OCI-LY7 (cell line): ENCODE measurements at regions not wholly inside any gene's neighbourhood (a gene's known extent, or its start where the extent isn't known, plus 50 kb on each side); places are given as distances from the start of the nearest gene placed in this dataset.
"Not testable (repeated sequence)": the region's sequence is repeated elsewhere in the genome, so short reads cannot be mapped to it uniquely, and the experiment has no call there.

Experiments used
- BruUV-seq: library from RNA; stranded (reverse); fragments of 400-500 nt; replicated peaks from 2 replicates; lab custom pipeline; 2021; lab: Mats Ljungman, UMichigan
- CTCF ChIA-PET: fragments of 300-600 bp; sonication (Branson Sonifier 250); formaldehyde crosslinking; loops from one replicate; lab custom pipeline; 2022; ENCODE audit warnings: antibody characterized with exemption; ENCODE audit not compliant: unreplicated experiment; lab: Charles Lee
- POLR2A ChIA-PET: fragments of 300-600 bp; sonication (Branson Sonifier 250); formaldehyde crosslinking; loops from one replicate; lab custom pipeline; 2022; ENCODE audit warnings: antibody characterized with exemption; lab: Charles Lee
- DNase-seq: peaks from one replicate; pipeline ENCODE4 v3.0.0-alpha.2; 2015; ENCODE audit warnings: low spot score
- H2AFZ ChIP-seq: fragments of 200-600 bp; sonication (generic), shearing (Covaris generic); 2 replicates; pipeline ENCODE4 v1.6.1; 2014; ENCODE audit warnings: mild to moderate bottlenecking, antibody characterized with exemption, low read length, moderate library complexity
- H3K27ac ChIP-seq: fragments of 200-600 bp; sonication (generic); 2 replicates; pipeline ENCODE4 v1.5.1; 2014; ENCODE audit warnings: mixed run types, low read depth, mild to moderate bottlenecking, moderate library complexity, low read length, inconsistent platforms; ENCODE audit not compliant: poor library complexity, severe bottlenecking
- H3K36me3 ChIP-seq: fragments of 200-600 bp; sonication (generic); 2 replicates; pipeline ENCODE4 v1.6.1; 2014; ENCODE audit warnings: mild to moderate bottlenecking, antibody characterized with exemption, low read length, moderate library complexity, mixed read lengths; ENCODE audit not compliant: insufficient read depth
- H3K4me1 ChIP-seq: fragments of 200-600 bp; sonication (generic); 2 replicates; pipeline ENCODE4 v1.5.1; 2014; ENCODE audit warnings: mild to moderate bottlenecking, low read length; ENCODE audit not compliant: insufficient read depth, poor library complexity, severe bottlenecking
- H3K4me2 ChIP-seq: fragments of 200-600 bp; sonication (generic); 2 replicates; pipeline ENCODE4 v1.6.1; 2014; ENCODE audit warnings: mild to moderate bottlenecking, low read length
- H3K4me3 ChIP-seq: fragments of 200-600 bp; sonication (generic); 2 replicates; pipeline ENCODE4 v1.5.1; 2014; ENCODE audit warnings: mild to moderate bottlenecking, low read depth, low read length; ENCODE audit not compliant: poor library complexity, severe bottlenecking
- H3K79me2 ChIP-seq: fragments of 200-600 bp; sonication (generic); 2 replicates; pipeline ENCODE4 v1.6.1; 2016; ENCODE audit warnings: low read depth, mild to moderate bottlenecking, low read length, moderate library complexity, mixed read lengths; ENCODE audit not compliant: insufficient read depth
- H3K9me2 ChIP-seq: fragments of 200-600 bp; sonication (generic); 2 replicates; pipeline ENCODE4 v1.6.1; 2016; ENCODE audit warnings: mild to moderate bottlenecking, low read length, mixed read lengths; ENCODE audit not compliant: insufficient read depth
- H3K9me3 ChIP-seq: fragments of 200-600 bp; sonication (generic); 2 replicates; pipeline ENCODE4 v1.6.1; 2014; ENCODE audit warnings: mild to moderate bottlenecking, mixed run types, low read length, mixed read lengths
- H4K20me1 ChIP-seq: fragments of 200-600 bp; sonication (generic); 2 replicates; pipeline ENCODE4 v1.6.1; 2014; ENCODE audit warnings: mild to moderate bottlenecking, antibody characterized with exemption, low read length, moderate library complexity, mixed read lengths; ENCODE audit not compliant: insufficient read depth
- intact Hi-C: fragments of 100-400 bp; cut with micrococcal nuclease; formaldehyde crosslinking; loops from one replicate; pipeline ENCODE4 v1.10.0; 2022; ENCODE audit not compliant: unreplicated experiment

DNA sequence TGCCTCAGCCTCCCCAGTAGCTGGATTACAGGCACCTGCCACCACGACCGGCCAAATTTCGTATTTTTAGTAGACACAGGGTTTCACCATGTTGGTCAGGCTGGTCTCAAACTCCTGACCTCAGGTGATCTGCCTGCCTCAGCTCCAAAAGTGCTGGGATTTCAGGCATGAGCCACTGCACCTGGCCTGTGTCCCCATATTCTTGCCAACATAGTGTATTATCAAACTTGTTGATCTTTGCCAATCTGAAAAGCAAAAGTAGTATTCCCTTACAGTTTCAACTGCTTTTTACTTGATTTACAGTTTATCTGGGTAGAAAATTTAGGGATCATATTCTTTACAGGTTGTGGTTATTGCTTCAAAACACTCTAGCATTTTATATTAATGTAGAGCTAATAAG, 524.9 kb downstream of the TTLL7 start:
- H3K4me3 ChIP-seq, BruUV-seq, DNase-seq, H3K79me2 ChIP-seq, intact Hi-C loops, H4K20me1 ChIP-seq, H3K4me1 ChIP-seq, H2AFZ ChIP-seq, H3K36me3 ChIP-seq, POLR2A ChIA-PET, H3K27ac ChIP-seq, H3K9me2 ChIP-seq, H3K4me2 ChIP-seq, CTCF ChIA-PET, H3K9me3 ChIP-seq: not testable (repeated sequence)

DNA sequence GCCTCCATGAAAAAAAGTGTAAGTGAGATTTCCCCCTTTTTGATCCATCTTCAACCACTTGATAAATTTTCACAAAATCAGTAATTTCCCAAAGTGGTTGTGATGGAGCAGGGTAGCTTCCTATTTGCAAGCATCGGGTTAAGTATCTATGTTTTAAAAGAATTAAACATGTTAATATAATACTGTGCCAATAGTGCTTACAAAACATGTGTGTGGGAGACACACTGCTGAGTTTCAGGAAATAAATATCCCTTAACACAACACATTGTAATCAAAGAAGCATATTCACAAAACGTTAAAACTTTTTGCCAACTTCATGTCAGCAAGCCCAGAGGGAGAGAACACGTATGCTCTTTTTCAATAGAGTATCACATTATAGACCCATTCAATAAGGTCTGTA, 526.9 kb downstream of the TTLL7 start:
- H3K27ac ChIP-seq, H3K4me3 ChIP-seq, POLR2A ChIA-PET, H4K20me1 ChIP-seq, H3K79me2 ChIP-seq, H3K4me2 ChIP-seq, H3K4me1 ChIP-seq, CTCF ChIA-PET, H2AFZ ChIP-seq, H3K36me3 ChIP-seq, DNase-seq, H3K9me2 ChIP-seq, BruUV-seq, H3K9me3 ChIP-seq, intact Hi-C loops: not testable (repeated sequence)

DNA sequence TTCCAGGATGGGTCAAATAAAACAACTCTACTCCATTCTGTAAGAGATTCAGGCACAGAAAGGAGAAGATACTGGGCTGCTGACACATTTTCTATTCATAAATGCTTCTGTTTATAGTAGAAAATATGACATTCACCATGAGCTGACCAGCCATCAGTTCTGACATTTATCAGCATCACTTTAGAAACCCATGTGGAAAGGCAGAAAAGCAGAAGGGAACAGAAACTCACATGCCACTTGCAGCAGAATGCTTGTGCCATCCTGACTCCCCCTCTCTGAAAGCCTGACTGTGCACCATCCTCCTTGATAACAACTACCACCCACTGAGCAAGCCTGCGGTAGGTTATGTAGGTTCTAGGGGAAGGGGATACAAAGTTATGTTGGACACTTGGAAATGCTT, 527.7 kb downstream of the TTLL7 start:
- H4K20me1 ChIP-seq, H3K36me3 ChIP-seq, intact Hi-C loops, CTCF ChIA-PET, H3K4me2 ChIP-seq, H2AFZ ChIP-seq, H3K4me1 ChIP-seq, DNase-seq, H3K4me3 ChIP-seq, H3K9me2 ChIP-seq, POLR2A ChIA-PET, BruUV-seq, H3K27ac ChIP-seq, H3K9me3 ChIP-seq, H3K79me2 ChIP-seq: not testable (repeated sequence)

DNA sequence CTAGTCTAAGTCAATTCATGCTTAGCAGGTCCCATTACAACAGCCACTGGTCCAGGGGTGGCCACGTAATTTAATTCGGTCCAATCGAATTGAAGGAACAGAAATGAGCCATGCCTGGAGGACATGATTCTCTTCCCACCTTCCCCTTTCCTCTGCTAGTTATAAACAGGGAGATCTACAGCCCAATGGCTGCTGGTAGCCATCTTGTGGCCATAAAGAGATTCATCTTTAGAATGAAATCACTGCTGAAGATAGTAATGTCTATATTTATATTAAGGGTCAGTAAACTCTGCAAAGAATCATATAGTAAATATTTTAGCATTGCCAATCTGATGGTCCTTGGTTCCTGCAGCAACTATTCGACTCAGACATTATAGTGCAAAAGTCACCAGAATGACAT, 530.6 kb downstream of the TTLL7 start:
- not testable (repeated sequence) for BruUV-seq
- POLR2A ChIA-PET, result interaction anchor here (0.7 kb wide), 1 partner anchor 546 kb away, joined by 3 read pairs; no protein-coding TSS in a partner anchor

DNA sequence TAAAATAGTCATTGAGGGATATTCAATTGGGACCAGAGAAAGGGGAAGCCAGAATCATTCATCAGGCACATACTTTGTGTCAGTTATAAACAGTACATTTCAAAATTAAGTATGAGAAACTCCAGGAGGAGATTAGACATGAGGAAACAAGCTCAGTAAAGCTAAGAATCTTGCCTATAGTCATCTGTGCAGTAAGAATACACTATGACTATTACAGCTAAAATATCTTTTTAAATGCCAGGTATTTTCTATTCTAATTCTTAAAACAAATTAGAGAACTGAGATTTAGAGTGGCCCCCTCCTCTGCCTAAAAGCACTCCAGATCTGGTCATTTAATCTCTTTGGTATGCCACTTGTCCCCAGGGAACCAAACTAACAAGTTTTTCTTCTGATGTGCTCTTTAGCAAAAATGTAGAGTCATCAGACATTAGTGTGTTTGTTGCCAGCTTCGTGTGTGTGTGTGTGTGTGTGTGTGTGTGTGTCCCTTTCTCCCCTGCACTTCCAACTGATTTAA, 541.1 kb downstream of the TTLL7 start:
- H3K9me3 ChIP-seq, H3K36me3 ChIP-seq, intact Hi-C loops, H3K79me2 ChIP-seq, H4K20me1 ChIP-seq, DNase-seq, H2AFZ ChIP-seq, POLR2A ChIA-PET, H3K4me3 ChIP-seq, H3K9me2 ChIP-seq, CTCF ChIA-PET, BruUV-seq, H3K27ac ChIP-seq, H3K4me1 ChIP-seq, H3K4me2 ChIP-seq: not testable (repeated sequence)

More for the DNA sequence above, 530.6 kb downstream of the TTLL7 start:
- H3K36me3 ChIP-seq, CTCF ChIA-PET, intact Hi-C loops, H3K9me2 ChIP-seq, H3K4me3 ChIP-seq, H3K4me2 ChIP-seq, H2AFZ ChIP-seq, DNase-seq, H3K27ac ChIP-seq, H3K9me3 ChIP-seq, H3K79me2 ChIP-seq, H3K4me1 ChIP-seq, H4K20me1 ChIP-seq: not testable (repeated sequence)

DNA sequence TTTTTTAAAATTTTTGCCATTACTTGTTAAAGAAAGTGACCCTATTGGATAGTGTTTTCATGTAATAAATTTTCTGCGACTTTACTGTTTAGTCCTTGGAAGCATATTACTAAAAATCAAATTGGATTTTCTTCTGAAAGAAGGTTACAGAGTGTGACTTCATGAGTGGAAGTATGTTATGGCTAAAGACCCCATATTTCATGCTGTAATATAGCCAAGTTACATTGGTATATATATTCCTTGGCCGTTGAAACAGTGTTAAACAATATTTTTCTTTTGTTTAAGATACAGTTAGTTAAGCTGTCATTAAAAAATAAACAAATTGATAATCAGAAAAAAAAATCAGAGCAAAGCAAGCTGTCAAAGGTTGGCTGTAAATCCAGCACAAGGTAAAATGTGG, 541.7 kb downstream of the TTLL7 start:
- H3K27ac ChIP-seq, H3K79me2 ChIP-seq, H3K4me2 ChIP-seq, H3K36me3 ChIP-seq, H2AFZ ChIP-seq, BruUV-seq, DNase-seq, H3K9me2 ChIP-seq, H3K9me3 ChIP-seq, H3K4me3 ChIP-seq, intact Hi-C loops, CTCF ChIA-PET, POLR2A ChIA-PET, H3K4me1 ChIP-seq, H4K20me1 ChIP-seq: not testable (repeated sequence)

DNA sequence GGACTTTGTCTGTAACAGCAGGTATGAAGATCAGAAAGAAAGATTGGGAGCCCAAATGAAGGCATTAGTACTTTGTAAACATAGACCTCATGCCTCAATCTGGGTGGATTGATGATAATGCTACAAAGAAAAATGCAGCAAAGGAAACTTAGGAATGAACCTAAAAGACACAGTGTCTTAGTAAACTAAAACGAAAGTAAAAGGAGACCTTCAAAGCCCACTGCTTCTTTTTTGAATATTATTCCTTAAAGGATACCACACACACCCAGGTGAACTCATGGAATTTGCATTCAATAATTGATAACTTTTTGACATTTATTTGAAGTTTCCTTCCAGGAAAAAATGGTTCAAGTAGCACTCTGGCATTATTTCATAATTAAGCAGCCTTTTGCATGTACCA, 543.2 kb downstream of the TTLL7 start:
- H3K9me2 ChIP-seq, H3K9me3 ChIP-seq, H3K4me1 ChIP-seq, CTCF ChIA-PET, intact Hi-C loops, H3K4me3 ChIP-seq, H2AFZ ChIP-seq, POLR2A ChIA-PET, BruUV-seq, H3K36me3 ChIP-seq, DNase-seq, H3K27ac ChIP-seq, H4K20me1 ChIP-seq, H3K79me2 ChIP-seq: not testable (repeated sequence)
- peak overlapping the region; percentile 23; the same call in 1 of the 2 replicates for H3K4me2 ChIP-seq
